ENCODE measurements at regions not wholly inside any gene's neighbourhood (a gene's known extent, or its start where the extent isn't known, plus 50 kb on each side); places are given as distances from the start of the nearest gene placed in this dataset.

- DNase-seq (ENCODE audit: low read depth): no peak
Observed at GRCh38 chr22:48651036-48651890, 1176.4 kb downstream of the BRD1 start.

DNA sequence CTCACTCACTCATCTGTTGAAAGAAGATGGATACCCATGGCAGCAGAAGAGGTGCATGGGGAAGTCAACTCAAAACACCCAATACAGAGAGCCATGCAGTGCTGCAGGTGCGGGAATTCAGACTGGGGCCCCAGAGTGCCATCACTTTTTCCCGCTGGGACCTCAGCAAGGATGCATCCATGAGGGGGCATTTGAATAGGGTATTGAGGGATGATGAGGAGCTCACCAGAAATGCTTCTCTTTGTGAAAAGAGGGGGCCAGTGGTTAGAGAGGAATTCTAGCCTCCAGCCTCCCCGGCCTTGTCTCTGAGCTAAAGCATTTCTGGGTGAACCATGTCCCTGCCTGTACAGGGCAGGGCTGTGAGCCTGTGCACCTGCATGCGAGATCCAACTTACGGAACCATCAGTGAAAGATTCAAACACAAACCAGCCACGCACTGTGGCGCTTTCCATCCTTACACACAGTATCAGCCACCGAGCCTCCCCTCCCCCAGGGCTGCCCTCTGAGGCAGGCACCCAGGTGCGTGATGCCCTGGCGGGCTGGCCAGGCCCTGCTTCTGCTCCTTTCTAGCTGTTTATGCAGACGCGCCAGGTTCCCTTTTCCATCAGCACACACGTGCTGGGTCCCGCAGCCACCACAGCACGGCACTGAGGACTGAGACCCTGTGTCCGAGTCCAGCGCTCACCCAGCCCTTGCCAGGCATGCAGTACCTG, 1177.2 kb downstream of the BRD1 start:
- DNase-seq (ENCODE audit: low read depth): no peak

GRCh38 chr22:48649466-48649865, 1178.2 kb downstream of the BRD1 start:
- DNase-seq (ENCODE audit: low read depth): no peak

DNA sequence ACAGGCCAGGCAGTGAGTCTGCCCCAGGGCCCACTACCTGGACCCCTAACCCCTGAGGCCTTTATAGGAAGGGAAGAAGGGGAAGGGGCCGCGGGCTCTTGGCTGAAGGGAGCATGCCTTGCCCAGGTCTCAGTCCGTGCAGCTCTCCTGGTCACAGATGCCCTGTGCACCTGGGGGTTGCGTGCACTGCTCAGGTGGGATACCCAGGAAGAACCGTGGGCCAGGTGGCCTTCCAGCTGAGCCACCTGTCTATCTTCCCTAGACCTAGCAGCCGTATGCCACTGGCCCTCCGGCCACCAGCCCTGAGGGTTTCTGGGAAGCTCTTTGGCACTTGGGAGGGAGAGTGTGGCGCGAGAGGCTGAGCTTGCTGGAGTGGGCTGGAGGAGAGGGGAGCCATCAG, 1178.6 kb downstream of the BRD1 start:
- no peak for DNase-seq (ENCODE audit: low read depth)

GRCh38 chr22:48647606-48648515, 1179.8 kb downstream of the BRD1 start:
- DNase-seq (ENCODE audit: low read depth): no peak

- no peak for DNase-seq (ENCODE audit: low read depth)
Observed at GRCh38 chr22:48647051-48647450, 1180.6 kb downstream of the BRD1 start.

DNA sequence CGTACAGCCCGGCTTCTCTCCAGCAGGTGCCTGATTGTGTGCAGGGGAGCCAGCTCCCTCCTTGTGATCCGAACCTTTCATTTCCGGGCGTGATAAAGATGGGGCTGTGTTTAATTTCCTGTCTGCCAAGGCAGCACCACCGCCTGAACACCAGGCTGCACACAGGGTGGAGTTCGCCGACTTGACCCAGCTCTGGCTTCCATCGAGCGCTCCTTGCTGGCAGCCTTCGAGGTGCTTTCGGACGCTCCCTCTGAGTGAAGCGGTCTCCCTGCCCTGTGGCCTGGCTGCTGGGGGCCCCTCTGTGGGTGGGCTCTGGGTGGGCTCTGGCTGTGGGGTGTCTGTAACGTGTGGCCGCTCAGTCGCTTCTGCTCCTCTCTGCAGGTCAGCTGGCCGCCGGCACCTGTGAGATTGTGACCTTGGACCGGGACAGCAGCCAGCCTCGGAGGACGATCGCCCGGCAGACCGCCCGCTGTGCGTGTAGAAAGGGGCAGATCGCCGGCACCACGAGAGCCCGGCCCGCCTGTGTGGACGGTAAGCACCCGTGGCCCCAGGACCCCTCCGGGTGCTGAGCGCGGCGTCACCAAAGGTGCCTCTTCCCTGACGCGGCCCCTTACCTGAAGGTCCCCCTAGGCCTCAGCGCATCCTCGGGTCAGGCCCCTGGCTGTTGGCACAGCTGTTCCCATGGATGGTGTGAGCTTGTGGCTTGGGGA, 1181.3 kb downstream of the BRD1 start:
- DNase-seq (ENCODE audit: low read depth): no peak

DNA sequence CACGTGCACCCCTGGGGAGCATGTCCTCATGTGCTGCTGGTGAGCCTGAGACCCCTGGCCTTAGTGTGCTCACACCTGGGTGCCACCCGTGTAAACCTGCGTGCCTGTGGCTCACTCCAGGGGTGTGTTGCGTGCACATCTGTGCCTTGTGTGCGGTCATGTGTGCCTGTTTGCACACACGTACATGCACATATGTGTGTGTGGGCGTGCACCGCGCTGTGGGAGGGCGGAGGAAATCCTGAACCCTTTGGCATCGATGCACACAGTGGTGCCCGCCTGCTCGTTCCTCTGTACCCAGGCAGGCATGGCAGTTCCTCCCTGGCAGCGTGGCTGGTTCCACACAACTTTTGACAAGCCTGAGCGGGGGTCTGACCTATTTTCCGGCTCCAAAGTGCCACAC, 1181.9 kb downstream of the BRD1 start:
- DNase-seq (ENCODE audit: low read depth): no peak

GRCh38 chr22:48644997-48645396, 1182.7 kb downstream of the BRD1 start:
- DNase-seq (ENCODE audit: low read depth): no peak

DNA sequence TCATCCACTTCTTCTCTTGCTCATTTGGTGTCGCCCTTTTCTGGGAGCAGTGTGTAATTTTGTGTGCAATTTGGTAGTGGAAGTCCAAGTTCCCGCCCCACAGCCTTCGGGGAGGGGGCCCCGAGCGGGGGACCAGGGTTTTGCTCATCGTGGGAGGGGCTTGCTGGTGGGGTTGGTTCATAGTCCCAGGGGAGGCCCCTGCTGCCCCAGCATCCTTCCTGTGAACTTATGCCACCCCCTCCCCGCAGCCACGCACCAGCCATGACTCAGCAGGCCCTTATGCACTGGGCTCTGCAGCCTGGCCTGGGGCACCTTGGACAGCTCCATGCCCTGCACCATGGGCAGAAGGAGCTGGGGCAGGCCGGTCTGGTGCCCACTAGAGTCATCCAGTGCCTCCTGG, 1183.6 kb downstream of the BRD1 start:
- DNase-seq (ENCODE audit: low read depth): no peak

DNA sequence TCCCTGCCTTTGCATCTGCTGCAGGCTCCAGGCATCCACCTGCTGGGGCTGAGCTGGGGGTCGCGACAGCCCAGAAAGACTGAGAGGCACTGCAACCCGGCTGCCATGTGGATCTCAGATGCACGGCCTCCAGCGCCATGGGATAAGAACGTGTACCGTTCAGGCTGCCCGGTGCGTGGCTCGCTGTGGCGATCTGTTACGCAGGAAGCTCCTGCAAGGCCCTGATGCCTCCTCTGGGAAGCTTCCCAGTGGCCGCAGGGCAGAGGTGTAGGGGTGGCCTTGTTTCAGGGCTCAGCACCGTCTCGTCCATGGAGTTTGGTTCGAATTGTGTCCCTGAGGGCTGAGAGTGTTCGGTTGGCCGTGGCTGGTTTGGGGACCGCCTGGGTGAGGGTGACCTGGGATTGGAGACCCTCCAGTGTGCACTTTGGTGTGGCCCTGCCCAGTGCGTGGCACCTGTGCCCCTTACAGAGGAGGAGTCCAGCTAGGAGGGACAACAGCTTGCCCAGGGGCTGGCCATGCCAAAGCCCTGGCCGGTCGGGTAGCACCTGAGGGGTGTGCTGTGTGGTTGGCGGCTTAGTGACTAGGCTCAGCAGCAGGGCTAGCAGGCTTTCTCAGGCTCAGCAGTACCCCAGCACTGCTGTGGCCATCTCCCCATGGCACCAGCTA, 1184.5 kb downstream of the BRD1 start:
- DNase-seq (ENCODE audit: low read depth): no peak

DNA sequence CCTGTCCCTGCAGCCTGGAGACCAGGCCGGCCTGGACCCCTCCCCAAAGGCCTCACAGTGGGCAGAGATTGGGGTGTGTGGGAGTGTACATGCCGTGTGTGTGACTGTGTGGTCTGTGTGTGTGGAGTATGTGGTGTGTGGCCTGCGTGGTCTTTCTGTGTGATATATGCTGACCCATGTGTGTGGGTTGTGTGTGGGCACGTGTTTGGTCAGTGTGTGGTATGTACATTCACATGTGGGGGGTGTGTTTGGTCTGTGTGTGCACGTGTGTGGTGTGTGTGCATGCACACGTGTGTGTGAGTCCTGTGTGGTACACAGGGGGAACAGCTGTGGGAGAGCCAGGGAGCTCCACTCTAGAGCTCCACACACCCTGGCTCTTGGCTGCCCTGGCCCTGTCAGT, 1185.1 kb downstream of the BRD1 start:
- no peak for DNase-seq (ENCODE audit: low read depth)

GRCh38 chr22:48641906-48642475, 1185.7 kb downstream of the BRD1 start:
- DNase-seq (ENCODE audit: low read depth): no peak

DNA sequence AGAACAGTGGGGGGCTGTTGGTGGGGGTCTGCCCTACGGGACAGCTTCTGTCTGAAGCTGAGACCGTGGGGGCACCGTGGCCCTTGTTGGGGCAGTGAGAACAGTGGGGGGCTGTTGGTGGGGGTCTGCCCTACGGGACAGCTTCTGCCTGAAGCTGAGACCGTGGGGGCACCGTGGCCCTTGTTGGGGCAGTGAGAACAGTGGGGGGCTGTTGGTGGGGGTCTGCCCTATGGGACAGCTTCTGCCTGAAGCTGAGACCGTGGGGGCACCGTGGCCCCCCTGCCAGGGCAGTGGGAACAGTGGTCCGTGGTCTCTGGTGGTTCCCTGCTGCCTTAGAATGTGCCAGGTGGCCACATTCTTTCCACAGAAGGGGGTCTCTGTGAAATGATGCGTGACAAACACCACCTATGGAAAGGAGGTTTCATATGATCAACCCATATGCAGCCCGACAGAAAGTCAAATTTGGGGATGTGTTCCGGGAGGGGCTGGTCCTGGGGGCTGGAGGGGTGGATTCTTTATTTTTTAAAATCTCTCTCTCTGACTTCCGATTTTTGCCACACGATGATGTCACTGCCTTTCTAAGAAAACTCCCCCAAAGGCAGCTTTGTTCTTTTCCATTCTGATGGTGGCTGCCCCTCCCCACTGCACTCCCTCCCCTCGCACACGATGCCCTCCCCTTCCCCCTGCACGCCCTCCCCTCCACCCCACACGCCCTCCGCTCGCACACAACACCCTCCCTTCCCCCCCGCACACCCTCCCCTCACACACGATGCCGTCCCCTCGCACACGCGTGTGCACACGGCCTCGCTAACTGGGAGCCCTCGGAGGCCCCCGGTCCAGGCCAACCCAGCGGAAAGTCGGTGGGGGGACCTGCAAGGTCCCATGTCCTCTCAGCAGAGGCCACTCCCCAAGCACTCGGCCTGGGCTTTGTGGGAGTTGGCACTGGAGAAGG, 1186.5 kb downstream of the BRD1 start:
- no peak for DNase-seq (ENCODE audit: low read depth)

GRCh38 chr22:48639896-48640748, 1187.6 kb downstream of the BRD1 start:
- no peak for DNase-seq (ENCODE audit: low read depth)

- DNase-seq (ENCODE audit: low read depth): no peak
Observed at GRCh38 chr22:48639021-48639795, 1188.5 kb downstream of the BRD1 start.

DNA sequence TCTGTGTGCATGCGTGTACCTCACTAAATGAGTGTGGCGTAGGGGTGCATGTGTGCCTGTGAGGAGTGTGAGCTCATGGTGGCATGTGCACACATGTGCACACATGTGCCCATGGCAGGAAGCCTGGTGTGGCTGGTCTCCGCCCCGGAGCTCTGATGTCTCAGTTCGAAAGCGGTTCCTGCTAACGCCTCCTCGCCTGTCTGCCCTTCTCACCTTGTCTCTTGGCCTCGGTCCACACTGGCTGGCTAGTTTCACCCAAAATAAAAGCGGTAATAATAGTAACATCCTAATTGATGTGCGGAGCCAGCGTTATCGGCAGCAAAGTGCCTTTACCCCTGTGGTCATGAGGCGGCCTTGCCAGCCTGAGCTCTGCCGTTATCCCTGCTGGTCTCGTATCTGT, 1190.4 kb downstream of the BRD1 start:
- DNase-seq (ENCODE audit: low read depth): no peak

GRCh38 chr22:48636746-48637145, 1190.9 kb downstream of the BRD1 start:
- no peak for DNase-seq (ENCODE audit: low read depth)

Data from stimulated activated CD8-positive, alpha-beta memory T cell treated with anti-CD3 and anti-CD28 coated beads, Interleukin-12 subunit alpha, Interleukin-12 subunit beta, amount 100 ng/mL, for 4 hours (primary cell).